DND-41 (cell line): ENCODE measurements at regions not wholly inside any gene's neighbourhood (a gene's known extent, or its start where the extent isn't known, plus 50 kb on each side); places are given as distances from the start of the nearest gene placed in this dataset.

Source experiments
- EZH2 ChIP-seq: IDR thresholded peaks from 3 replicates; pipeline ENCODE4 v1.6.1; 2012; ENCODE audit warnings: borderline replicate concordance, low read depth, mild to moderate bottlenecking, moderate library complexity, low read length, inconsistent platforms; ENCODE audit not compliant: severe bottlenecking
- TF ChIP-seq, protein P1 (sequence below): IDR thresholded peaks from 2 replicates; pipeline ENCODE4 v1.5.1; 2012; ENCODE audit warnings: borderline replicate concordance, low read length, moderate library complexity, mild to moderate bottlenecking; ENCODE audit not compliant: poor library complexity, severe bottlenecking; ENCODE audit errors: extremely low read depth

DNA sequence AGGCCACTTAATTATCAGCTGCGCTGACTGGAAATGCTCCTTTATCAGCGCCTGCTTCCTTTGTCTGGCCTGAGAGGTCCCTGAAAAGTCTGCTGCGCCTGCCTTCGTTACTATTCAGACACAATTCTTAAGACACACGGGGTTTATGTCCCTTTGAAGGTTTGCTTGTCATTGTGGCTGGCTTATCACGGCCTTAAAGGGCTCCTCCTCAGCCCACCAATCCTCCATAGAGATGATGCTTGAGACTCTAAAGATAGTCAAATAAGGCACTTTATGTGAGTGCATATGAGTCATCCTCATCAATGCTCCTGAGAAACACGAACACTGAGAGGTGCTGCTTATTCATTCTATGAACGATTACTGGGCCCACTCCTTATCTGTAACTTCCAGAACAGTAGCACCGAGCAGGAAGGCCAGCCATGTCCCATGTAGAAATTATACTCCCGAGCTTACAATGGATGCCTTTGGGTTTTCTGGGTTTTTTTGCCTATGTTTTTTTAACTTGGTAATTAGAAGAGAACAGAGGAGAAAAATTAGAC lies 1268.2 kb upstream of the TMEM132C start:
- TF ChIP-seq, protein P1, sequence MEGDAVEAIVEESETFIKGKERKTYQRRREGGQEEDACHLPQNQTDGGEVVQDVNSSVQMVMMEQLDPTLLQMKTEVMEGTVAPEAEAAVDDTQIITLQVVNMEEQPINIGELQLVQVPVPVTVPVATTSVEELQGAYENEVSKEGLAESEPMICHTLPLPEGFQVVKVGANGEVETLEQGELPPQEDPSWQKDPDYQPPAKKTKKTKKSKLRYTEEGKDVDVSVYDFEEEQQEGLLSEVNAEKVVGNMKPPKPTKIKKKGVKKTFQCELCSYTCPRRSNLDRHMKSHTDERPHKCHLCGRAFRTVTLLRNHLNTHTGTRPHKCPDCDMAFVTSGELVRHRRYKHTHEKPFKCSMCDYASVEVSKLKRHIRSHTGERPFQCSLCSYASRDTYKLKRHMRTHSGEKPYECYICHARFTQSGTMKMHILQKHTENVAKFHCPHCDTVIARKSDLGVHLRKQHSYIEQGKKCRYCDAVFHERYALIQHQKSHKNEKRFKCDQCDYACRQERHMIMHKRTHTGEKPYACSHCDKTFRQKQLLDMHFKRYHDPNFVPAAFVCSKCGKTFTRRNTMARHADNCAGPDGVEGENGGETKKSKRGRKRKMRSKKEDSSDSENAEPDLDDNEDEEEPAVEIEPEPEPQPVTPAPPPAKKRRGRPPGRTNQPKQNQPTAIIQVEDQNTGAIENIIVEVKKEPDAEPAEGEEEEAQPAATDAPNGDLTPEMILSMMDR = no peak
- no peak for TF ChIP-seq EZH2
